HG02885 (cell line): ENCODE measurements at regions not wholly inside any gene's neighbourhood (a gene's known extent, or its start where the extent isn't known, plus 50 kb on each side); places are given as distances from the start of the nearest gene placed in this dataset.
"Not testable (repeated sequence)": the region's sequence is repeated elsewhere in the genome, so short reads cannot be mapped to it uniquely, and the experiment has no call there.

Experiments used
- ATAC-seq: cut with Tn5 transposase; IDR thresholded peaks from one replicate; pipeline ENCODE4 v1.9.1; 2021; ENCODE audit warnings: mild to moderate bottlenecking; ENCODE audit not compliant: unreplicated experiment, poor library complexity

- ATAC-seq: no peak
These were observed 273.0 kb downstream of the TFAP2A start for GRCh38 chr6:10141746-10142443.

GRCh38 chr6:10140824-10141223 is 274.1 kb downstream of the TFAP2A start:
- ATAC-seq: no peak

- no peak for ATAC-seq
These were observed 274.7 kb downstream of the TFAP2A start for GRCh38 chr6:10140136-10140535.

- ATAC-seq: no peak
These were observed 276.0 kb downstream of the TFAP2A start for GRCh38 chr6:10138917-10139316.

- ATAC-seq: no peak
These were observed 278.2 kb downstream of the TFAP2A start for GRCh38 chr6:10136636-10137035.

- not testable (repeated sequence) for ATAC-seq
These were observed 280.7 kb downstream of the TFAP2A start for GRCh38 chr6:10134185-10134584.

- ATAC-seq: no peak
These were observed 286.2 kb downstream of the TFAP2A start for GRCh38 chr6:10128721-10129120.

GRCh38 chr6:10122164-10122563 is 292.7 kb downstream of the TFAP2A start:
- ATAC-seq: no peak

GRCh38 chr6:10112871-10113549 is 301.9 kb downstream of the TFAP2A start:
- no peak for ATAC-seq

- ATAC-seq: no peak
These were observed 302.9 kb downstream of the TFAP2A start for GRCh38 chr6:10111975-10112374.

- no peak for ATAC-seq
These were observed 313.2 kb downstream of the TFAP2A start for GRCh38 chr6:10101551-10102252.

- no peak for ATAC-seq
These were observed 315.2 kb downstream of the TFAP2A start for GRCh38 chr6:10099529-10100140.

GRCh38 chr6:10098756-10099528 is 315.9 kb downstream of the TFAP2A start:
- ATAC-seq: no peak

- ATAC-seq: no peak
These were observed 321.6 kb downstream of the TFAP2A start for GRCh38 chr6:10093282-10093681.

- no peak for ATAC-seq
These were observed 330.5 kb downstream of the TFAP2A start for GRCh38 chr6:10084111-10084986.

- ATAC-seq: no peak
These were observed 332.5 kb downstream of the TFAP2A start for GRCh38 chr6:10082385-10082784.

GRCh38 chr6:10081957-10082356 is 332.9 kb downstream of the TFAP2A start:
- ATAC-seq: no peak

- no peak for ATAC-seq
These were observed 333.8 kb downstream of the TFAP2A start for GRCh38 chr6:10081075-10081474.

- ATAC-seq: no peak
These were observed 334.3 kb downstream of the TFAP2A start for GRCh38 chr6:10080561-10080960.
